GM19463 (cell line): ENCODE measurements at regions not wholly inside any gene's neighbourhood (a gene's known extent, or its start where the extent isn't known, plus 50 kb on each side); places are given as distances from the start of the nearest gene placed in this dataset.

Experiments
- ATAC-seq: cut with Tn5 transposase; IDR thresholded peaks from one replicate; pipeline ENCODE4 v1.9.1; 2021; ENCODE audit warnings: mild to moderate bottlenecking, moderate library complexity; ENCODE audit not compliant: unreplicated experiment

DNA sequence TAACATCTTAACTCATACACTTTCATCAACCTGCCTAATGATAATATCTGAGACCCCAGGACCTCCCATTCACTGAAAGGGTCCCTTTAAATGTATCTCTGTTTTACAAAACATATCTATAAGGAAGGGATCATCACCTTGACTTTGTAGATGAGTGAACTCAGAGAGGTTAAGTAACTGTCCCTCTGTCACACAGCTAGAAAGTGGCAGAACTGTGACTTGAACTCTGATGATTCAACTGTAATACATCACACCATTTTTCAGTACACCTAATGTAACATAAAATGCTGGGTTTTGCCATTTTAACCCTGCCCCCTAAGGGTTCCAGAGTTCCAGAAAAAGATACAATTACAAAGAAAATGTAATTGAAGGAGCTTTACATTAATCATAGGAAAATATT lies 234.6 kb downstream of the ZEB2 start:
- ATAC-seq, result no peak

DNA sequence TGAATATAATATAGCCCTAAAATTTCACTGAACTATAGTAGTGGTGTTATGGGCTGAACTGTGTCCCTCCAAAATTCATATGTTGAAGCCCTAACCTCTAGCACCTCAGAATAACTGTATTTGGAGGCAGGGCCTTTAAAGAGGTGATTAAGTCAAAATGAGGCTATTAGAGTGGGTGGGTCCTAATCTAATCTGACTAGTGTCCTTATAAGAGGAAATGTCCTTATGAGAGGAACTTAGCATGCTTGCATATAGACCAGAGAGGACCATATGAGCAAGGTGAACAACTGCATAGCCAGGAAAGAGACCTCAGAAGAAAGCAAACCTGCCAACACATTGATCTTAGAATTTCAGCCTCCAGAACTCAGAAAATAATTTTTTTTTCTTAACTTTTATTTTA lies 238.4 kb downstream of the ZEB2 start:
- ATAC-seq, result no peak

DNA sequence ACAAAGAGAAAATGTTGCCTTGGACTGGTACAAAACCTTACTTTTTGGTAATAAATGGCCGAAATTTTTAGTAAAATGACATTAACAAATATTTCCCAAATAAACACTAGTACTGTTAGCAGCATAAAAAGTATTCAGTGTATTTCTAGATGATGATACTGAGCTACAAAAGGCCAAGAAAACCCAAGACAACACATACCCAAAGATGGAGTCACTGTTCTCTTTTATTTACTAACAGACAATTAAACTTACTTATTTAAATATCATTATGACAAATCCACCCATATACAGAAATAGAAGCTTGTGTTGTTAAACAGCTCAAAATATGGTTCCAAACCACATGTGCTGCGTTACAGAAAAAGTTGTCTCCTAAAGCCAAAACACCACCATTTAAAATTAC lies 239.9 kb downstream of the ZEB2 start:
- no peak for ATAC-seq

DNA sequence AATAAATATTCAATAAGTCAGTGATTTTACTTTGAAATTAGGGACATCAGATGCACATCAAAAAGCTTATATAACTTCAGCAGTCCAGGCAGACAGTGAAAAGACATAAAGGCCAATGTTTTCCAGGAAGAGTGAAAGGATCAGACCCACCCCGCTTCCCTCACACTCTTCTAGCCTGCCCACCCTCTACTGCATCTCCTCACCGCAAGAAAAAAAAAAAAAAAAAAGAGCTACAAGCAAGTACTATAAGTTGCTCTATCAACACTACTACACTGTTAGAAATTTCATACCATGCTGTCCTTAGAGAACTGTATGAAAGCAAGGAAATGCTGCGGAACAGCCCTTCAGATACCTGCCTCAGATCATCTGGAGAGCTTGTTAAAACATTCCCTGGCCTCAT lies 240.8 kb downstream of the ZEB2 start:
- no peak for ATAC-seq

- no peak for ATAC-seq
These were observed 242.1 kb downstream of the ZEB2 start for GRCh38 chr2:144277622-144278354.

DNA sequence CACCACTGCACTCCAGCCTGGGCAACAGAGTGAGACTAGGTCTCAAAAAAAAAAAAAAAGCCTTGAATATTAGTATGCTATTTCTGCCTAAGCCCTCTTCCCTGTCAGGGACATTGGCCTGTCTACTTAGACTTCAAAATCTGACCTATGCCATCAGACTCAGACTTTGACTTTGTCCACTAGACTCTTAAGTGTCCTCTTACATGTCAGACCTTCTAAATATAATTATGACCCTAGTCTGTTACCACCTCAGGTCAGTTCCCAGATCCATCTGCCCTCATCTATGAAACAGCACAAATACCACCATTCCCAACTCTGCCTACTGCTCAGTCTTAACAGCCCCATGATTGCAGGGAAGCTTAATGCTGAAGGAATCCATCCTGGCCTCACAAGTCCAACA lies 244.6 kb downstream of the ZEB2 start:
- no peak for ATAC-seq

DNA sequence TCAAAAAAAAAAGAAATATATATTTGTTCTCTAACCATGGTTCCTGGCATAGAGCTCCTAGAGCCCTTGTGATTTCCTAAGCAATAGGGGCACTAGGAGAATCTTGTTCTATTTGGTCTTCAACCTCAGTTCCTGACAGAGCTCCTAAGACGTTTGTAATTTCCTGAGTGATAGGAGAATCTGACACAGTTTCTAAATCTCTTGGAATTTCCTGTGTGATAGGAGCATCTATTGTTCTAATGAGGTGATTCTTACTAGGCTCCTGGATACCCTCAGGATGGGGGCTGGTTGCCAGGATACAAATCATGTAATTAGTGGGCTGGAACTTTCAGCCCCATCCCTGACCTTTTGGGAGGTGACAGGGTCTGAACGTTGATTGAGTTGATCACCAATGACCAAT lies 245.8 kb downstream of the ZEB2 start:
- no peak for ATAC-seq

DNA sequence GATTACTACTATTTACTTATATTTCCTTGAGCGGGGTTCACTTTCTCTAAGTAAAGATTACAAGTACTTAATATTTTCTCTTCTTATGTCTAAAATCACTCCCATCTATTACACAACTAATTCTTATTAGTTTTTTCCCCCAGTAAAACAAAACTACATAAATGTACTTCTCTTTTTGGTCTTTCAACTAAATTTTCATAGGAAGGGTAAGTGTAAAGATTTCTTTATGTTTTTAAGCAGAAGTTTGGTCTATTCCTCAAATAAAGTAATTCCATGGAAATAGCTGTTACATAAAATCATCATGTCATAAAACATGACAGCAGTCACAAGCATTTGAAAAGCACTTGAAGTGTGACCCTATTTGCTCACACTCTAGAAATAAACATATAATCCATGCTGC lies 249.0 kb downstream of the ZEB2 start:
- no peak for ATAC-seq

DNA sequence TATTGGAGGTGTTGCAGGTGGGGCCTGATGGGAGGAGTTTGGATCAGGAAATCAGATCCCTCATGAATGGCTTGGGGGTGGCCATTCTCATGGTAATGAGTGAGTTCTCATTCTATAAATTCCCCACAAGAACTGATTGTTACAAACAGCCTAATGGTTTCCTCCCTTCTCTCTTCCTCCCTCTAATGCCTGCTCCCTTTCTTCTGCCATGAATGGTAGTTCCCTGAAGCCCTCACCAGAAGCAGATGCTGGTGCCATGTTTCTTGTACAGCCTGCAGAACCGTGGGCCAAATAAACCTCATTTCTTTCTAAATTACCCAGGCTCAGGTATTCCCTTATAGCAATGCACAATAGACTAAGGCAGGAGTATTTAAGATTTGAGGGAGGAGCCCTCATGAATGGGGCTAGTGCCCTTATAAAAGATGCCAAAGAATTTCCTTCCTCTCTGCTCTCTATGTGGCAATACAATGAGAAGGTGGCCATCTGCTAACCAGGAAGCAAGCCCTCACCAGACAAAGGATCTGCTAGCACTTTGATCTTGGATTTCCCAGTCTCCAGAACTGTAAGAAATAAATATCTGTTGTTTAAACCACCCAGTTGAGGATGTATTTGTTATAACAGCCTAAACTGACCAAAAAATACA lies 251.8 kb downstream of the ZEB2 start:
- no peak for ATAC-seq

DNA sequence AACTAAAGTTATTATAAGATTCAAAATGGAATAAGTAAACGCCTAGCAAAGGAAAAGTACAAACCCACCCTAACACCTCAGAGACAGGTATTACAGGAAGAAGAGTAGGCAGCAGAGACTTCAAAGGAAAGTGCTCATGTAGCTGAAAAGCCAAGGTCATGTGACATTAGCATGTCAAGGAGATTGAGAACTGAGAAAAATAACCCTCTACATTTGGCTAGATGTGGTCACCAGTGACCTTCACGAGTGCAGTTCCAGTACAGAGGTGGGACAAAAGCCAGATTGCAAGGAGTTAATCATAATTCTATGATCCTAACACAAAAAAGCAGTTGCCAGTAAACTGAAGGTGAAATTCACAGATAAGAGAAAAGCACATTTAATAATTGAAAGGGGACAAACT lies 252.7 kb downstream of the ZEB2 start:
- peak; percentile 90 for ATAC-seq

GRCh38 chr2:144265654-144266053 lies 254.3 kb downstream of the ZEB2 start:
- no peak for ATAC-seq

- no peak for ATAC-seq
These were observed 258.0 kb downstream of the ZEB2 start for GRCh38 chr2:144261966-144262365.

DNA sequence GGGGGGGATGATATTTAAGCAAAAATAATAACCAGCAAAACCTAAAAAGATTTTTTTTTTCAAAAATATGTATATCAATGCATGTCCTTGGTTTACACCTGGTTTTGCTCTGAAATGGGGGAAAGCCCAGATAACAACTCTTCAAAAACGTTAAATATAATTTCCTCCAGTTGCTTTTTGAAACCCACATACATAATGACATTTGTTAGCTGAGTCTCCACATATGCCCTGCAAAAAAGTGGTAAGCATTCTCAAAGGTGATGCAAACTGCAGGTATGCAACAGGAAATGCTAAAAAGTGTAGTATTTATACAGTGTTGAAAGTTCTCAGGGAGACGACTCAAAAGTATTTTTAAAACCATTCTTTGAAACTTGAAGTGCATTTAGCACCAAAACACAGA lies 258.6 kb downstream of the ZEB2 start:
- ATAC-seq, result no peak

- ATAC-seq, result no peak
These were observed 260.6 kb downstream of the ZEB2 start for GRCh38 chr2:144259332-144259731.

- ATAC-seq, result no peak
These were observed 261.8 kb downstream of the ZEB2 start for GRCh38 chr2:144258154-144258553.

DNA sequence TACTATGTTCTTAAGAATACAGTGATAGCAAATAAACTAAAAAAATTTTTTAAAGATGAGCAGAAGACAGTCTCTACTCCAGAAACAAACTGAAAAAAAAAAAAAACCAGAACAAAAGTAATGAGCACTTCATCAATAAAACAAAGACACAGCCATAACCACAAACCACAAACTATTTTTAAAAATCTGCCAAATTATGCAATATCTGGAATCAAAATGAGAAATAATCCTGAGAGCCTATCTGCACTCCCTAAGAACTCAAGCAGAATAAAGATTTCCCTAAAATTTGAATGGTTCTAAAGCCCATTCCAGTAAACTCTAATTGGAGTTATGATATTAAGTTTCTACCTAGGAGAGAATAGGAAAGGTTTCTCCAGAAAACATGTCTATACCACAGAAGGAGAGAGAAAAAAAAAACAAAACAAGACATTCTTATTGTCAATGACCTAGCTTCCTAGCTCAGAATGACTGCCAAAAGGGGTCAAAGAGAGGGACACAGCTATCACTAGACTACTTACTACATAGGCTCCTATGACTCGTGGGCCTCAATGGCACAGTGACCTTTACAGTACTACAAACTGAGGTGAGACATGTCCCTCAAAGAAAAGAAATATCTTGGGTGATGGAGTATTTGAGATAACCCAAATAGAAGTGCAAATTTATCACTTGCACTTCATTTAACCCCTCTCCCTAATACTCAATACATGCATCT lies 262.8 kb downstream of the ZEB2 start:
- no peak for ATAC-seq

DNA sequence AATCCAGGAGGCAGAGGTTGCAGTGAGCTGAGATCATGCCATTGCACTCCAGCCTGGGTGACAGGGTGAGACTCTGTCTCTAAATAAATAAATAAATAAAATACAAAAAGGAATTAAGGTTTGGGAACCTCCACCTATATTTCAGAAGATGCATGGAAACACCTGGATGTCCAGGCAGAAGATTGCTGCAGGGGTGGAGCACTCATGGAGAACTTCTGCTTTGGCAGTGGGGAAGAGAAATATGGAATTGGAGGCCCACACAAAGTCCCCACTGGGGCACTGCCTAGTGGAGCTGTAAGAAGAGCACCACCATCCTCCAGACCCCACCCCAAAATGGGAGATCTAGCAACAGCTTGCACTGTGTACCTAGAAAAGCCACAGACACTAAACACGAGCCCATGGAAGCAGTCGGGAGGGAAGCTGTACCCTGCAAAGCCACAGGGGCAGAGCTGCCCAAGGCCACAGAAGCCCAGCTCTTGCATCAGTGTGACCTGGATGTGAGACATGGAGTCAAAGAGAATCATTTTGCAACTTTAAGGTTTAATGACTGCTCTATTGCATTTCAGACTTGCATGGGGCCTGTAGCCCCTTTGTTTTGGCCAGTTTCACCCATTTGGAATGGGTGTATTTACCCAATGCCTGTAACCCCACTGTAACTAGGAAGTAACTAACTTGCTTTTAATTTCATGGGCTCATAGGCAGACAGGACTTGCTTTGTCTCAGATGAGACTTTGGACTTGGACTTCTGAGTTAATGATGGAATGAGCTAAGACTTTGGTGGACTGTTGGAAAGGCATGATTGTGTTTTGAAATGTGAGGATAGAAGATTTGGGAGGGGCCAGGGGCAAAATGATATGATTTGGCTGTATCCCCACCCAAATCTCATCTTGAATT lies 265.3 kb downstream of the ZEB2 start:
- ATAC-seq, result no peak

DNA sequence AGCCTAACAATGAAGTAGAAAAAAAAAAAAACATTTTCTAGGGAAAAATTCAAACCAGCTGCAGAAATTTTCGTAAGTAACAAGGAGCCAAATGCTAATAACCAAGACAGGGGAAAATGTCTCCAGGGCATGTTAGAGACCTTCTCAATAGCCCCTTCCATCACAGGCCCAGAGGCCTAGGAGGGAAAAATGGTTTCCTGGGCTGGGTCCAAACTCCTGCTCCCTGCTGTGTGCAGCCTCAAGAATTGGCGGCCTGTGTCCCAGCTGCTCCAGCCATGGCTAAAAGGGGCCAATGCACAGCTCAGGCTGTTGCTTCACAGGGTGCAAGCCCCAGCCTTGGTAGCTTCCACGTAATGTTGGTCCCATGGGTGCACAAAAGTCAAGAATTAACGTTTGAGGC lies 266.2 kb downstream of the ZEB2 start:
- ATAC-seq, result no peak

- ATAC-seq, result no peak
These were observed 267.2 kb downstream of the ZEB2 start for GRCh38 chr2:144252694-144253093.

DNA sequence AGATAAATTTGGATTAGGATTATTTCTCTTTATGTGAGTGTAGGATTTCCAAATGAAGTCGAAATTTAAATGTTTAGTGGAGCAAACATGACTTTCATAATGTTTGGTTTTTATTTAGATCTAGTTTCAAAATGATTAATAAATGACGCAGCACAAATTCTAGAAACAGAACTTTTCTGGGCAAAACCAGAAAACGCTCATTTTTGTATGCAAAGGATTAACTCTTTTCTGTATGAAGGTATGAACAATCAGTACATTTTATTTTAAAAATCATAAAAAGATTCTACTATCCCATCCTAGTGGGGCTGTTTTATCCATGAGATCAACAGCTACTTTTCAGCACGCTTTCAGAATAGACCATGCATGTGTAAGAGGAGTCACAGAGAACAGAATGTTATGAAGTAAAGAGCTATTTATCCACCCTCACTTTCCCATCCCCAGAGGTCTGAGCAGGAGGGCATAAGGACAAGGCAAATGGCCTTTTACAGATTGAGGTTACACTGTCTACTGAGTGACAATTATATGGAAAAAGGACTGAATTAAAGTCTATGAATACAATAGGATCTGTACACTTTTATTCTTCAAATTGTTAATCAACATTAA lies 270.8 kb downstream of the ZEB2 start:
- ATAC-seq, result peak; percentile 43
